Kidney (tissue), 13 donors: ENCODE measurements at regions not wholly inside any gene's neighbourhood (a gene's known extent, or its start where the extent isn't known, plus 50 kb on each side); places are given as distances from the start of the nearest gene placed in this dataset.
A peak's percentile ranks its signal among the peaks of the same experiment; 100 is the strongest.

ENCODE experiments used
- DNase-seq, 5 donors: peaks; one replicate each; pipeline ENCODE4 v3.0.0-alpha.2; 2013 to 2020
- FAIRE-seq: peaks from 2 replicates; lab custom pipeline; 2012; peaks lifted over from hg19 to GRCh38; lab: Jason Lieb, UNC
- H3K27ac ChIP-seq, 2 donors: one replicate each; pipeline ENCODE4 v1.7.0; 2013; ENCODE audit warnings: low read depth in 2 of 2, low read length in 2 of 2, inconsistent platforms in 1 of 2
- H3K27me3 ChIP-seq: one replicate; pipeline ENCODE4 v1.7.1; 2013; ENCODE audit warnings: low read length, inconsistent platforms; ENCODE audit not compliant: control insufficient read depth, insufficient read depth
- H3K36me3 ChIP-seq, 3 donors: one replicate each; pipeline versions ENCODE4 v1.7.0 to v1.7.1; 2013; ENCODE audit warnings: low read length in 3 of 3, control low read depth in 1 of 3, inconsistent platforms in 1 of 3; ENCODE audit not compliant: insufficient read depth in 3 of 3, control insufficient read depth in 2 of 3
- H3K4me1 ChIP-seq, 3 donors: one replicate each; pipeline versions ENCODE4 v1.7.0 to v1.7.1; 2013; ENCODE audit warnings: low read length in 3 of 3, inconsistent platforms in 1 of 3, low read depth in 1 of 3; ENCODE audit not compliant: control insufficient read depth in 2 of 3, insufficient read depth in 2 of 3
- H3K4me3 ChIP-seq, 3 donors: one replicate each; pipeline versions ENCODE4 v1.7.0 to v1.8.1; 2013; ENCODE audit warnings: low read length in 3 of 3, control low read depth in 1 of 3, inconsistent platforms in 1 of 3
- H3K9ac ChIP-seq, 3 donors: one replicate each; pipeline versions ENCODE4 v1.7.0 to v1.7.1; 2013; ENCODE audit warnings: low read length in 3 of 3, control low read depth in 1 of 3, inconsistent platforms in 1 of 3
- H3K9me3 ChIP-seq, 3 donors: one replicate each; pipeline versions ENCODE4 v1.7.0 to v1.7.1; 2013; ENCODE audit warnings: low read length in 3 of 3, control low read depth in 1 of 3, inconsistent platforms in 1 of 3; ENCODE audit not compliant: control insufficient read depth in 2 of 3, insufficient read depth in 1 of 3
- CTCF ChIP-seq: IDR thresholded peaks from 3 replicates; pipeline ENCODE4 v1.5.1; 2012; ENCODE audit warnings: mild to moderate bottlenecking, moderate library complexity, borderline replicate concordance; ENCODE audit not compliant: insufficient read depth; ENCODE audit errors: extremely low read depth
- intact Hi-C: fragments of 100-400 bp; cut with DNase I; formaldehyde crosslinking; loops from one replicate; pipeline ENCODE4 v1.11.1; 2022
- donor health status: control.
- donor health status: control.
- donor health status: control.
- donor health status: control.
- donor health status: control.
- donor health status: DM: yes; HTN: yes; CAD: no.
- donor health status: Normal renal cell carcinoma (clear cell type).

DNA sequence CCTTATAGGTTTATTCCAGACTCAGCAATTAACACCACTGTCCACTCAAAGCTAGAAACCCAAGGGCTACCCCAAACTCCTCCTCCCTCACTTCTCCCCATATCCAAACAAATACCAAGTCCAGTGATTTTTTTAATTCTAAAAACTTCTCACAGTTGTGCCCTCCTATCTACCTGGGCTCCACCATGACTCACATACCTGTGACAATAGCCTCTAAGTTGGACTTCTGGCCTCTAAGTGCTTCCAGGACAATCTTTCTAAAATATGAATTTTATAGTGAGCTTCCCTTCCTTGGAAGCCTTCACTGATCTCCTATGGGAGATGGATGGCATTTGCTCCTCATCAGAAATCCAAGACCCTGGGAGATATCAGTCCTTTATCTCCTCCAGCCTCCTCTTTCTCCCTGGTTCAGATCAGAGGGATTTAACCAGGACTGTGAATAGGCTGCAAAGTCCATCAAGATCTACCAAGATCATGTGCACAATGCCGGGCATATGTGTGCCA lies 219.3 kb downstream of the TOMM20 start:
- FAIRE-seq = no peak
- no peak overlapping the region for H3K4me3 ChIP-seq
- no peak for DNase-seq
- no peaks in the 10 kb centered on the region for H3K27me3 ChIP-seq
- no peak overlapping the region for H3K9ac ChIP-seq
- H3K36me3 ChIP-seq = no peaks in the 10 kb centered on the region
- no peaks in the 10 kb centered on the region for H3K9me3 ChIP-seq
- H3K4me1 ChIP-seq = peaks cover 7 to 21% (median 17%) of the 10 kb centered on the region in 3 donors
- intact Hi-C loops = no loop called here
- TF ChIP-seq CTCF = no peak
- H3K27ac ChIP-seq = peak overlapping the region in 1 of 2 donors; percentile 71

DNA sequence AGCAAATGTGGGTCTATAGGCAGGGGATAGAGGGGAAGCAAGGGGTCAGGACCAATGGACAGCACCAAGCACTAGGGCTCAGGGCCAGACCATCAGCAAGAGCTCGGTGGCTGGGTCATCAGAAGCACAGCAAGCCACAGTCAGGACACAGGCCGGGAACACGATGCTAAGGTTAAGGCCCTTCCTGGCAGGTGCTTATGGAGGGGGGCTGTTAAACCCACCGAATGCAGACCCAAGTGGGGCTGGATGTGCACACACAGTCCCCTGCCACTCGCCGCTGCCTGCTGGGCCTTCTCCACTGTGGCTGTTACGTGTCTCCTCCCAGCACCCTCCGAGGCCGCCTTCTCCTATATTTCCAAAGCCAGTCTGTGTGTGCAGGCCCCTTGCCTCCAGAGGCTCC lies 220.1 kb downstream of the TOMM20 start:
- intact Hi-C loops = no loop called here
- H3K9me3 ChIP-seq = no peaks in the 10 kb centered on the region
- peak overlapping the region in 1 of 3 donors; percentile 5 for H3K9ac ChIP-seq
- TF ChIP-seq CTCF = no peak
- FAIRE-seq = no peak
- H3K36me3 ChIP-seq = no peaks in the 10 kb centered on the region
- H3K4me1 ChIP-seq = peaks cover 7 to 21% (median 17%) of the 10 kb centered on the region in 3 donors
- H3K4me3 ChIP-seq = no peak overlapping the region
- peak overlapping the region; percentile 71 to 83 for H3K27ac ChIP-seq
- DNase-seq = peak in 1 of 5 donors; percentile 49
- no peaks in the 10 kb centered on the region for H3K27me3 ChIP-seq

GRCh38 chr1:234907940-234908405 lies 220.7 kb downstream of the TOMM20 start:
- intact Hi-C loops = no loop called here
- H3K27me3 ChIP-seq = no peaks in the 10 kb centered on the region
- no peak overlapping the region for H3K4me3 ChIP-seq
- no peak for TF ChIP-seq CTCF
- peak; percentile 27 for FAIRE-seq
- no peaks in the 10 kb centered on the region for H3K9me3 ChIP-seq
- peak overlapping the region in 1 of 3 donors; percentile 5 for H3K9ac ChIP-seq
- DNase-seq = peak in 4 of 5 donors; percentile 21 to 89 (median 74)
- H3K36me3 ChIP-seq = no peaks in the 10 kb centered on the region
- peaks cover 7 to 20% (median 17%) of the 10 kb centered on the region in 3 donors for H3K4me1 ChIP-seq
- peak overlapping the region; percentile 71 to 83 for H3K27ac ChIP-seq
